ENCODE measurements at regions not wholly inside any gene's neighbourhood (a gene's known extent, or its start where the extent isn't known, plus 50 kb on each side); places are given as distances from the start of the nearest gene placed in this dataset.

GRCh38 chrX:138001226-138001625, 435.3 kb downstream of the ZIC3 start:
- TF ChIP-seq CTCF (IDR thresholded peaks at IDR 0.05; ENCODE audit: insufficient read depth, low read length, poor library complexity, severe bottlenecking) (no peak), EZH2phosphoT487 (conservative IDR thresholded peaks at IDR 0.05; ENCODE audit: low read length) (no peak)
